GM19463 (cell line): ENCODE measurements at regions not wholly inside any gene's neighbourhood (a gene's known extent, or its start where the extent isn't known, plus 50 kb on each side); places are given as distances from the start of the nearest gene placed in this dataset.
"Not testable (repeated sequence)": the region's sequence is repeated elsewhere in the genome, so short reads cannot be mapped to it uniquely, and the experiment has no call there.

ENCODE experiments used
- ATAC-seq: cut with Tn5 transposase; IDR thresholded peaks from one replicate; pipeline ENCODE4 v1.9.1; 2021; ENCODE audit warnings: mild to moderate bottlenecking, moderate library complexity; ENCODE audit not compliant: unreplicated experiment

GRCh38 chr17:68782789-68783188, 172.4 kb downstream of the ABCA8 start:
- no peak for ATAC-seq

GRCh38 chr17:68780596-68780995, 174.6 kb downstream of the ABCA8 start:
- ATAC-seq: no peak

DNA sequence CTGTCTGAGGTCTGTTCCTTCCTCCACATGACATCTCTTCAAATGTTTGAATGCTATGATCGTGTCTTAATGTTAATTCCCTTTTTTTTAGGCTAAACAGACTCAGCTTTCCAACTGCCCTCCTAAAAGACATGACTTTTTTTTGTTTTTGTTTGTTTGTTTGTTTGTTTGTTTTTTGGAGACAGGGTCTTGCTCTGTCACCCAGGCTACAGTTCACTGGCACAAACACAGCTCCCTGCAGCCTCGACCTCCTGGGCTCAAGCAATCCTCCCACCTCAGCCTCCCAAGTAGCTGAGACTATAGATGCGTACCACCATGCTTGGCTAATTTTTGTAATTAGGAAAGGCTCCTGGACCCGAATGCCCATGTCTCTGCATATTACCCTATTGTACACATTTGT, 176.5 kb downstream of the ABCA8 start:
- ATAC-seq: no peak

- ATAC-seq: no peak
Measured at GRCh38 chr17:68777856-68778694, 176.9 kb upstream of the FAM20A start.

DNA sequence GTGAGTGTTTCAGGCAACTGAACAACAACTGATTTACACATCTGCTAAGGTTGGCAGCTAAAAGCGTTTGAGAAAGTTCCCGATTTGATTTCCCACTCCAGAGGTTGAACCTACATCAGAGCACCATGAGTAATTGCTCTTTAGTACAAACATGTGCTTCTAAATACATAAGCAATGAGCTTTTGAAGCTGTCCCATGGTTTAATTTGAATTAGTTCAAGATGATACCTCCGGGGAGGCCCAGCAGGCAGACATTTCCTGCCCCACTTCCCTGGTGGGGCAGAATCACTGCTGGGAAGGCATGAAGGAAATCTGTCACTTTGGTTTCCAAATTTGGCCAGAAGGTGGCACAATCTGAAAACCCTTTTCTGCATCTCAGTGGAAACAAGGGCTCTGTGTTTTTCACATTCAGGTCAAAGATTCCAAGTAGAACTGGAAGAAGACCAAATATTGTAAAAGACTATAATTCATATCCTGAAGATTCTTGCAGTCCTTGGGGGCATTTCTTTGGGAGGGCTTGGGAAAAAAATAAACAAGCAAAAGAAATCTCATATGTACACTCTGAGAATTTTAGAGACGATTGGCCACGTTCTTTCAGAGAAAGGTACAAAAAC, 176.2 kb upstream of the FAM20A start:
- ATAC-seq: no peak

GRCh38 chr17:68776451-68776850, 175.3 kb upstream of the FAM20A start:
- ATAC-seq: no peak

GRCh38 chr17:68775969-68776368, 174.8 kb upstream of the FAM20A start:
- no peak for ATAC-seq

DNA sequence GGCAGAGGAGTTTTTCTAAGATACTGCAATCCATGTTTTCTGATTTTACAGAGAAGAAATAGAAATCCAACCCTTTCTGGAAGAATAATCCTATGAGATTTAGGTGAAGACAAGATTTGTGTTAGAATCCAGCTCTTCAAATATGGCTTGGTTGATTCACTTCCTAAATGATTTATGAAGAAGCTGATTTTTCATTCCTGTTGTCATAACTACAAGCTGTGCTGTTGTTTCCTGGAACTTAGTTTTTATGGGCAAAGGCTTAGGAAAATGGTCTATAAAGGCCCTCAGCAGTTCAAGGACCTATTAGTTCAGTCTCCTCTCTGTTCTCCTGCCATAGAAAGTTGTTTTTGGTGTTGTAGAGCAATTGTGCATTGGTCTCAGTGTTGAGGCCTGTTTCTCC, 174.2 kb upstream of the FAM20A start:
- ATAC-seq: no peak

DNA sequence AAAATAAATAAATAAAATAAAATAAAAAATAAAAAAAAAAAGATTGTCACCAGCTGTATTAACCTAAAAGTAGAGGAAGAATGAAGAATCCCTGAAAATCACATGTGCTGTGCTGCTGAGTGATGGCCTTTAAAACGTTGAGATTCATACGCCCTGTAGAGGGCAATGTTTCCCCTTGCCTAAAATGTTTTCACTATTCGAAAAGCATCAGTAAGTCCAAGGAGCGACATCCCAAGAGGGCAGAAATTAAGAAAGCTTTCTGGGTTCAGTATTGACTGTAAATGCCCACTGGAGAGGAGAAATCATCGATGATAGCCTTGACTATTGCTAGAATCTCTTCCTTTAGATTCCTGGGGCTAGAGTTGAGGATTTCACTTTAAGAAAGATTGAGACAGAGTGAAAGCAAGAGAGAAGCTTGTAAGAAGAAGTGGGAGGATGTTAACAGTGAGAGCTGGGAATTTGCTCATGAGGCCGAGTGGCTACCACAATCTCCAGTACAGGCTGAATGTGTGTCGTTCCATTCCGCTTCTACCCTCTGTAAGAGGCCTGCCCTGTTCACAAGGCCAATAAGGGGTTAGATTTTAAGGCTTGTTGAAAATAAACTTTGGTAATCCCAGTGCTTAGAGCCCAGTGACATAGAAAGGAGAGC, 170.8 kb upstream of the FAM20A start:
- ATAC-seq: no peak

- ATAC-seq: no peak
Measured at GRCh38 chr17:68768804-68769203, 167.6 kb upstream of the FAM20A start.

DNA sequence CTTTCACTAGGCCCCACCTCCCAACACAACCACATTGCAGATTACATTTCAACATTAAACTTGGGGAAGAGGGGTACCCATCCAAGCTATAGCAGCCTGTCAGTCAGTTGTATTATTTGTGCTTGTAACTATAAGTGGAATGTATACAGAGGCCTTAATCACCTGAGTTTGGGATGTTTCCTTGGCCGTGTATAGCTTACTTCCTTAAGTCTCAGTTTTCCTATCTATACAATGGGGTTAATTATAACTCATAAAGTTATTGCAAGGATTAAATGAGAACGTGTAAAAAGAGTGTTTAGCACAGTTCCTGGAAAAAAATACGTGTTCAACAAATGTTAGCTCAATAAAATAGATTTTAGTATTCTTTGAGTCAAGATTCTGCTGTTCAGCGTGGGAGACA, 165.5 kb upstream of the FAM20A start:
- ATAC-seq: no peak

- no peak for ATAC-seq
Measured at GRCh38 chr17:68763562-68763961, 162.4 kb upstream of the FAM20A start.

GRCh38 chr17:68762911-68763310, 161.7 kb upstream of the FAM20A start:
- no peak for ATAC-seq

GRCh38 chr17:68760141-68760475, 158.9 kb upstream of the FAM20A start:
- no peak for ATAC-seq

- peak; percentile 94 for ATAC-seq
Measured at GRCh38 chr17:68759343-68760140, 158.4 kb upstream of the FAM20A start.

DNA sequence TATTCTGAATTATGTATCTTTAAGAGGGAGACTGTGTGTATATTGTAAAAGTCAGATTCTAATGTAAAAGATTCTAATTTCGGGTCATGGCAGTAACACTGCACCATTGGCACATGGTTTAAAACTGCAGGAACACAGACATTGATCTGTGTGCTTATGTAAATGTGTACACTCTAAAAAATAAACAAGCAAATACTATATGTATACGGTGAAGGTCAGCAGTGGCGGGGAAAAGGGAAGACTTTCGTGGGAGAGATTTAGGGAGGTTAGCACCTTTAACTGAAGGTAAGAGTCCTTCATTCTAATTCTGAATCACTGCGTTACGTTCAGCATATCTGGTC, 157.8 kb upstream of the FAM20A start:
- no peak for ATAC-seq

DNA sequence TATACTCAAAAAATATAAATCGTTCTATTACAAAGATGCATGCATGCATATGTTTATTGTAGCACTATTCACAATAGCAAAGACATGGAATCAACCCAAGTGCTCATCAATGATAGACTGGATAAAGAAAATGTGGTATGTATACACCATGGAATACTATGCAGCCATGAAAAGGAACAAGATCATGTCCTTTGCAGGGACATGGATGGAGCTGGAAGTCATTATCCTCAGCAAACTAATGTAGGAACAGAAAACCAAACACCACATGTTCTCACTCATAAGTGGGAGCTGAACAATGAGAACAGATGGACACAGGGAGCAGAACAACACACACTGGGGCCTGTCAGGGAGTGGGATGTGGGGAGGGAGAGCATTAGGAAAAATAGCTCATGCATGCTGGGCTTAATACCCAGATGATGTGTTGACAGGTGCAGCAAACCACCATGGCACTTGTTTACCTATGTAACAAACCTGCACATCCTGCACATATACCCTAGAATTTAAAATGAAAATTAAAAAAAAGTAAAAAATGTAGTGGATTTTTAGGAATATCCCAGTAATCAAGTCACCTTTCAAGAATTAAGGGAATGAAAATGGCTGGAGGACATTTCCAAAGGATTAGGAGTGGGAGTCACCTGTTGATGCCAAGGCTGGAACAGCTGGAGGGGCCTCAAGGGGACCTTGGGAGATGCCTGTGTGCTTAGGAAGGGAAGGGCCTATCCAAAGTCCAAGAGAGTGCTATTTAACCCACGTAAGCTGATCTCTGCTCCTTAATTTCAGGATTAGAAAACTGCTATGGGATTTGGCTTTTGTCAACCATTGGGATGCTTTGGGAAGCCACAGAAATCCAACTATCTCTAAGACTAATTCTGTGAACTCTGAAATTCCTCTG, 156.9 kb upstream of the FAM20A start:
- not testable (repeated sequence) for ATAC-seq

DNA sequence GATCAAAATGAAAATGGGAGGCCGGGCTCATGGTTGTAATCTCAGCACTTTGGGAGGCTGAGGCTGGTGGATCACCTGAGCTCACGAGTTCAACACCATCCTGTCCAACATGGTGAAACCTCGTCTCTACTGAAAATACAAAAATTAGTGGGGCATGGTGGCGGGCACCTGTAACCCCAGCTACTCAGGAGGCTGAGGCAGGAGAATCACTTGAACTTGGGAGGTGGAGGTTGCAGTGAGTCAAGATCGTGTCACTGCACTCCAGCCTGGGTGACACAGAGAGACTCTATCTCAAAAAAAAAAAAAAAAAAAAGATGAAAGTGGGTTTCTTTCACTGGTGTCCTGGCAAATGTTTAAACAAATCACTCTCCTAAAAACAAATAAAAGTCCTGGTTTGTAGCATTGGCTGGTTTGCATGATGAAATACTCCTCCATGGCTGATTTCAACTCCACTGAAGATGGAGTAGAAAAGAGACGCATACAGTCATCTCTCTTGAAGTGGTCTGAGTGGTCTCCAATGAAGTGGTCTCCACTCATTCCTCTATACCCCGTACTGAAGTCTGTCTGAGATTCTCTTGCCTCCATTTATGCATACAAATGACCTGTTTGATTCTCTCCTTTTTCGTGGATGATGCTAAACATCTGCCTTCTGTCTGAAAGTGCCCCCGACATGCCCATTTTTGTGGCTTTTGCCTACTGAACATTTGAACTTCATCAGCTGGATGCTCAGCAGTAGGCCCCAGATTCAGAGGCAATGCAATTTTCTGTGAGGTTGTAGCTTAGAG, 153.0 kb upstream of the FAM20A start:
- no peak for ATAC-seq

DNA sequence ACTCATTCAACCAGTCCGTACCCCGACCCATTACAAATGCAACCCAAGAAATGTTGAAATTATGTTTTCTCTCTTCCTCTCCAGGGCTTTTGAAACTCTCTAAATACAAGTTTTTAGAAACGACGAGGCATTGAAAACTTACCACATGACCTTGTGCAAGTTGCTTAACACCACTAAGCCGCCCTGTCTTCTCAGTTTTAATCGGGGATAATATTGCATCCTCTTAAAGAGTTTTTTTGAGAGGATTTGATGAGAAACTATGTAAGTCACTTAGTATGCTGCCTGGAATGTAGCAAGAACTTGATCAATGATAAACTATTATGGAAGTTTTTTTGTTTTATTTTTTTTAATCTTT, 149.0 kb upstream of the FAM20A start:
- no peak for ATAC-seq
